NCI-H2196 (cell line): ENCODE measurements at regions not wholly inside any gene's neighbourhood (a gene's known extent, or its start where the extent isn't known, plus 50 kb on each side); places are given as distances from the start of the nearest gene placed in this dataset.

Experiments
- DNase-seq: peaks from one replicate; lab custom pipeline; 2025; ENCODE audit not compliant: unreplicated experiment; lab: John Stamatoyannopoulos, UW

DNA sequence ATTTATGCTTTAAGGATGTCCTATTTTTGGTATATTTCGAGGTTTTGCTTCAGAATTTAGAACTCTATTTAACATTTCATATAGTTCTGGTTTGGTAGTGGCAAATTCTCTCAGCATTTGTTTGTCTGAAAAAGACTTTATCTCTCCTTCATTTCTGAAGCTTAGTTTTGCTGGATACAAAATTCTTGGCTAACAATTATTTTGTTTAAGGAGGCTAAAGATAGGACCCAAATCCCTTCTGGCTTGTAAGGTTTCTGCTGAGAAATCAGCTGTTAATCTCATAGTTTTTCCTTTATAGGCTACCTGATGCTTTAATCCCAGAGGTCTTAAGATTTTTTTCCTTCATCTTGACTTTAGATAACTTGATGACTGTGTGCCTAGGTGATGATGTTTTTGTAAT, 162.7 kb upstream of the B3GAT2 start:
- no peak for DNase-seq

DNA sequence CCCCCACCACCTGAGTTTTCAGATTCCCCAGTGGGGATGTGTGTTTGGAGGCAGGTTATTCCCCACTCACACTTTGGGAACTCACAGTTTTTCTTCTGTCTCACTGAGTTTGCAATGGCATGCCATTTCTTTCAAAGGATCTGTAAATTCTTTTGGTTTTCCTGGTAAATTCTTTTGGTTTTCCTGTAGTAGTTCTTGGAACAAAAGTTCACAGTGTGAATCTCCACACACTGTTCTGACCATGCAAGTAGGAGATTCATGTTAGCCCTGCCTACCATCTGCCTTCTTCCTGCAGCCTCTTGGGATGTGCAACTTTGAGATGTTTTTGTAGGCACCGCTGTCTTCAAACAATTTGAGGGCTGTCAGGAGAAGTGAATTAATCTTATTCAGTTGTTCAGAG, 165.6 kb upstream of the OGFRL1 start:
- DNase-seq, result no peak

DNA sequence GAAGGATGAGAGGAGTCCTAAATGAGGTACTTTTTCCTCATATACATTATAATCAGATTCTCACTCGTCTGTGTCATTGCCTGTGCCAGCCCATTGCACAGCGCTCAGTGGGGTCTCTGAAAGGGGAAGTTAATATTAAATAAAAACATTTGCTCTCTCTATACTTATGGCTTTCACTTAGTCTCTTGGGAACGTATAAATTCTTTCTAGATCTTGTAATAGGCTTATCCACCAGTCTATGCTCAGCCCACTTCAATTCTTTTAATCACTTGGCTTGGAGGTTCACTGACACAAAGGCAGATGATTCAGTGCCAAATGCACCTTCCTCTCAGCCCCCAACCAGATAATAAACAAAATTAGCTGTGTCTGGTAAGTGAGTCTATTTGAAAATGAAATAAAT, 164.3 kb upstream of the OGFRL1 start:
- DNase-seq, result no peak

DNA sequence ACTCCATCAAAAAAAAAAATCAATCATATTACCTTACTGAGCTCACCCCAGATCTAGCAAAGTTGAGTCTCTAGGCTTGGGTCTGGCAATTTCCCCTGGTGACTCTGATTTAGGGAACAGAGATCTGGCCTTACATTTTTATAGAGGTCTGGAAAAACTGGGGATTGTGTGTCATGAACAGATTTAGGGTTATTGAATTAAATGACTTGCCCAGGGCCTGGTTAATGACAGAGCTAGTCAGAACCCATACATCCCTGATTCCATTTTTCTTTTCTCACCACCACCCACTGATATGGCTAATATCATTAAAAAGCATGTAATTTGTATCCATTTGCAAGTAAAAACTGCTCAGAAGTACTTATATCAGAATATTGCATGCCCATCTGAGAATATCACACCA, 163.4 kb upstream of the OGFRL1 start:
- DNase-seq, result no peak

DNA sequence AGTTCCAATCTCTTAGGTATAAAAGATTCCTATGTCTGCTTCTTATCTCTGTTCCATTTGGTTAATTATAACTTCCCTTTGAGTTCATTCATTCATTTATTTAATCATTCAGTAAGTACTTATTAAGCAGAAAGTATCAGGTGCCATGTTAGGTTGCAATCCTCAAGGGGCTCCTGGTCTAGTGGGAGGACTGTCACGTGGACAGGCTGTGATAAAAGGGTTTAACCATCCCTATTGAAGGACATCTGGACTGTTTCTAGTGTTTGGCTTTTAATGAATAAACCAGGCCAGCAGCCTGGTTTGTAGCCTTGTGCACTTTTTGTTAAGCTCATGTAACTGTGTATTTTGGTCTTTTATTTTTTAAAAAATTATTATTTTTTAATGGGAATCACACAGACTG, 162.1 kb upstream of the OGFRL1 start:
- no peak for DNase-seq

DNA sequence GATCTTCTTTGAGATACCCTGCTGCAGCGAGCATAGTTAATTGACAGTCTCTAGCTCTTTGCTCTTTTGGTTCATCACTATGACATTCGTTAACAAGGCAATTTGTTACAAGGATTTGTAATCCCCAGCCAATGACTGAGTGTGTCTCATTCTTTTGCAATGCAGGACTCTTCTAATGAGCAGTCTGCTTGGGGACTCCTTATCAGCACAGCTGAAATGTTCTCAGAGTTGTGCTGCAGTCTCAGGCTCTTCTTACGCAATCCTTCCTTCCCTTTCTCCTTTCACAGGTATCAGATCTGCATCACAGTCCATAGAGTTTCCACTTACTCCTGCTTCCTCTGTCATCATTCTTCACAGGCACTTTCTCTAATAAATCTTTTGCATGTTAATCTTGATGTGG, 161.2 kb upstream of the OGFRL1 start:
- DNase-seq, result no peak

DNA sequence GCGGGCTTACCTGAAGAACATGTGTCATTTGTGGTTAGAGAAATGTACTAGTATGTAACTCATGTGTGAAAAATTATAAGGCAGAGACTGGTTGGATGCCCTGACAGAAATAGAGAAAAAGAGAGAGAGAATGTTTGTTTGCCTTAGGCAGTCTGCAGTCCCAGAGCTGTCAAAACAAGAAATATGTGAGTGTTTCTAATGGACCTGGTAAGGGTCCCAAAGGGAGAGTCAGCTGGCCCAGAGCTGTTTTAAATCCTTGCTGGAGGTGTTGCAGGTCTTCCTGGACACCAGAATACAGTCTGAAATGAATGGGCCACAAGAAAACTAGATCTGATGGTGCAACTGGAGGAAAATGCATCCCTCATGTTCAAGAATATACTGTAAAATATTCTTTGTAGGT, 158.3 kb upstream of the OGFRL1 start:
- no peak for DNase-seq

DNA sequence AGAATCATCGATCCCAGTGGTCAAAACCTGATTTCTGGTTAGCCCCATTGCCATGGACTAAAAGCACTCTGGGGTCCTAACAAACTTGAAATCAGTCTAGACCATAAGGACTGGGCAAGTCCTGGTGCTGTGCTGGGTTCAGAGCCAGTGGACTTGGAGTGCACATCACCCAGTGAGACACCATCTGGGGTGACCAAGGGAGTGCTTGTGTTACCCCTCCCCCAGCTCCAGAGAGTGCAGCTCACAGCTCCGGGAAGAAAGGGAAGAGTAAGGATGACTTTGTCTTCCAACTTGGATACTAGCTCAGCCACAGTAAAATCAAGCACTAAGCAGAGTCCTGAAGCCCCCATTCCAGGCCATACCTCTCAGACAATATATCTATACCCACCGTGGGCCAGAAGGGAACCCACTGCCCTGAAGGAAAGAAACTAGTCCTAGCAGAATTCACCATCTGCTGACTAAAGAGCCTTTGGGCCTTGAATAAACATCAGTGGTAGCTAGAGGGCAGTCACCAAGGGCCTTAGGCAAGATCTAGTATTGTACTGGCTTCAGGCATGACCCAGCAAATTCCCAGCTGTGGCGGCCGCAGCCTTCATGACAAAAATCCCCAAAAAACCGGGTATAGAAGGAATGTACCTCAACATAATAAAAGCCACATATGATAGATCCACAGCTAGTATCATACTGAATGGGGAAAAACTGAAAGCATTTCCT, 153.5 kb upstream of the OGFRL1 start:
- DNase-seq, result no peak

DNA sequence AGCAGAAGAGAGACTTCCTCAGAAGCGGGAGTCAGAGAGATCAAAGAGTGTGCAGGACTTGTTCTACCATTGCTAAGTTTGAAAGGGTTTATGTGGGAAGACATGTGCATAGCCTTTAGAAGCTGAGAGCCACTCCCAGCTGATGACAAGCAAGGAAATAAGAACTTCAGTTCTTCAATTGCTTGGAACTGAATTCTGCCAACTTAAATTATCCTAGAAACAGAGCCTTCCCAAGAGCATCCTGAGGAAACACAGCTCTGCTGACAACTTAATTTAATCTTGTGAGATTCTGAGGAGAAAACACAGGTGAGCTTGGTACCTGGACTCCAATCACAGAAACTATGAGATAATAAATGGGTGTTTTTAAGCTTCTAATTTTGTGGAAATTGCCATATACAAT, 150.6 kb upstream of the OGFRL1 start:
- DNase-seq, result no peak

DNA sequence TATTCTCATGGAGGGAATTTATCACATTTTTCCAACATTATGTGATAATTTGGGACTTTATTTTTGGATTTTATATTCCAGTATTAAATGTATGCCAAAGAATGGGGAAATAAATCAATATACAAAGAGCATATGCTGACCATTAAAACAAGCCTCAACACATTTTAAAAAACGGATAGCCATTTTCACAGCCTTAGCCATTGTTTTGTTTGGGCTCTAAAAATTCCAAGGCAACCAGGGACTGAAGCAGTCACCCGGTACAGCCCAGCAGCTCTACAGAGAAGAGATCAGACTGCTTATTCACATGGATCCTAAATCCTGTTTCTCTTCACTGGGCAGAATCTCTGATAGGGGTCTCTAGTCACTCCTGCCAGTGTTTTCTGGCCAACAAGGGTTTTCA, 150.2 kb upstream of the OGFRL1 start:
- no peak for DNase-seq

DNA sequence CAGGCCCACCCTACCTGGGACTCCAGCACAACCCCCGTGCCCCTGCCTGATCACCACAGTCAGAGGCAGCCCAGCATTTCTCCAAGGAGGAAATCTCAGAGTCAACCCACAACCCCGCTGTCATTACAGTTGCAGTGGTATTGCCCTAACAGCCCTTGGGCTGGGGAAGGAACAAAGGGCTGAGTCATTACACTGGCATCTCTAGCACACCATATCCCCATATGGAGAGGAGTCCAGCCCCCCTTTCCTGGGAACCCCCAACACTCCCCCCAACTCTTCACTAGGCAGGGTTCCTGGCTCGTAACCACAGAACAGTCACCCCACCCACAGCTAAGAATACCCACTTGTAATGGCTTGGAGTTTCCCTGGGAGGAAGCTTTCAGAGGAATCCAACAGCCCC, 149.4 kb upstream of the OGFRL1 start:
- DNase-seq, result no peak

DNA sequence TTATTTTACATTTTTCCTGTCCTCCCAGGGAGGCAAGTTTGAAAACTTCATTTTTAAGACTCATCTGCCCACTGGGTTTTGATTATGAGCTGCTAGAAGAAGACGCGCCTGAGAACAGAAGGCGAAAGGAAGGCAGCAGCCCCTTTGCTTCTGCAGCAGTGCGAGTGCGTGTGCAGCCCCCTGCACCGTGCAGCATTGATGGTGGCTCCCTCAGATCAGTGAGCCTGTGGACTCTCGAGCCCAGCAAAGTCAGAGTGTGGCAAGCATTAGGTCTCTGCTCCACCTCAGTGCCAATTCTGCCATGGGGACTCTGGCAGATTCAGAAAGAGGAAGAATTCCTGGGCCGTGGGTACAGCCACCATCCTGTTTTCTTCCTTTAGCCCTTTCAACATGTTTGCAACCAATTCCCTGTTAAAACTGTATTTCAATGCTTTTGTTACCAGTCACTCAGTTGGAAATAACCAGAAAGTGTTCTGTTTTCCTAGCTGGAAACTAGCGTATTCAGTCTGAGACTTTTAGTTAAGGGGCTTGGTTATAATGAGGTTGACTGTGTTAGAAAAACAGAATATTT, 134.8 kb upstream of the OGFRL1 start:
- no peak for DNase-seq

DNA sequence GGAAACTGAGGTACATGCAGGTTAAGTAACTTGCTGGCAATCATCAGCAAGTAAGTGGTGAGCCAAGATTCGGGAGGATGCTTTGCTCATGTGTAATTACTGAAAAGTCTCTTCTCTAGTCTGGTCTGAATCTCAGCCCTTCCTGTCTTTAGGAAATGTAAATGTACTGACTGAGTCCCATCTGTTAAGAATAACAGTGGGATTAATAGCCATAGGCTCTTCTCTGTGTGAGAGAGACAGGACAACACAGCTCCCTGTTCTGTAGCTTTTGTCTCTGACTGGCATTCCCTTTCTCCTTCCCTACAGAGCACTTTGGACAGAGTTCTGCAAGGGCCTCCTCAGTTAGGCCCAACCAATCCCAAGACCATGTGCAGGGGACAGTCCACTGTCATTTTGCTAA, 131.3 kb upstream of the OGFRL1 start:
- DNase-seq, result no peak

DNA sequence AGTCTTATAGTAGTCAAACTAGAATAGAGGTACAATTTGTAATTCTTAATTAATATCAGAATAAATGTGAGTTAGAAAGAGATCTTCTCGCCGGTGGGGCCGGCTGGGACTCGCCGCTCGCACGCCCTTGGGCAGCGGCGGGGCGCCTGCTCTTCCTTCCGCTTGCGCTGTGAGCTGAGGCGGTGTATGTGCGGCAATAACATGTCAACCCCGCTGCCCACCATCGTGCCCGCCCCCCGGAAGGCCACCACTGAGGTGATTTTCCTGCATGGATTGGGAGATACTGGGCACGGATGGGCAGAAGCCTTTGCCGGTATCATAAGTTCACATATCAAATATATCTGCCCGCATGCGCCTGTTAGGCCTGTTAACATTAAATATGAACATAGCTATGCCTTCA, 123.7 kb upstream of the OGFRL1 start:
- no peak for DNase-seq

DNA sequence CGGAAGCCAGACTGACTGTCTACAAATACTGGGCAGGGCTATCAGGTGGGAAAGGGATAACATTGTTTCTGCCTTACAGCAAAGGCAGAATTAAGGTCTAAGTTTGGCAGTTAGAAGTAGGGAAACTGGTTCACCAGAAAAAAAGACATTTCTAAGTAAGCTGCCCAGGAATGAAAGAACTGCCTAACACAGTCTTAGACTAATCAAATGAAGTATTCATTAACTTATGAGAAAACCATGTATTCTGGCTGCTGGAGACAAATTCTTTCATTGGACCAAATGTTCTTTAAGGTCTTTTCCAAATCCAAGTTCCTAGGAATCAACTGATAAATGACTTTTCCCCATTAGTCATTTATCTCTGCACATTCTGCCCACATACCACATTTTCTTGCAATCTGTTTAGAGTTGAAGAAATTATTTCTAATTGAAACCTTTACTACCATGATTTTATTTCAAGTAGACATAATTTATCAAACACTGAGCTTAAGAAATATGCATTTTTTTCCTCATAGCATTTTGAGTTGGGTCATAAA, 120.3 kb upstream of the OGFRL1 start:
- DNase-seq, result no peak

DNA sequence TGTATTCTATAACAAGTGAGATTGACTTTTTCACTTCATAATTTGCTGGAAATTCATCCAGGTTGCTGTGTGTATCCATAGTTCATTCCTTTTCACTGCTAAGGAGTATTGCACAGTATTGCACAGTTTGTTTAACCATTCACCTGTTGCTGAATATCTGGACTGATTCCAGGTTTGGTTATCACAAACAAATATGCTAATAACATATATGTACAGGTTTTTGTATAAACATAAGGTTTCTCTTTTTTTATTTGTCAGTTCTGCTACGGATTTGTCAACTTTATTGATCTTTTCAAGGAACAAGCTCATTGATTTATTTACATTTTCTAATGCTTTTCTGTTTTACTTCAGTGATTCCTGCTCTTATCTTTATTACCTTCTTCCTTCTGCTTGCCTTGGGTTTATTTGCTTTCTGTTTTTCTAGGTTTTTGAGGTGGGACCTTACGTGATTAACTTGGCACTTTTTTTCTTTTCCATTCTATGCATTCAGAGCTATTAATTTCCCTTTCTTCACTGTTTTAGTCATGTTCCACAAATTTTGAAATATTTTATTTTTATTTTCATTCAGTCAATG, 117.0 kb upstream of the OGFRL1 start:
- DNase-seq, result no peak

DNA sequence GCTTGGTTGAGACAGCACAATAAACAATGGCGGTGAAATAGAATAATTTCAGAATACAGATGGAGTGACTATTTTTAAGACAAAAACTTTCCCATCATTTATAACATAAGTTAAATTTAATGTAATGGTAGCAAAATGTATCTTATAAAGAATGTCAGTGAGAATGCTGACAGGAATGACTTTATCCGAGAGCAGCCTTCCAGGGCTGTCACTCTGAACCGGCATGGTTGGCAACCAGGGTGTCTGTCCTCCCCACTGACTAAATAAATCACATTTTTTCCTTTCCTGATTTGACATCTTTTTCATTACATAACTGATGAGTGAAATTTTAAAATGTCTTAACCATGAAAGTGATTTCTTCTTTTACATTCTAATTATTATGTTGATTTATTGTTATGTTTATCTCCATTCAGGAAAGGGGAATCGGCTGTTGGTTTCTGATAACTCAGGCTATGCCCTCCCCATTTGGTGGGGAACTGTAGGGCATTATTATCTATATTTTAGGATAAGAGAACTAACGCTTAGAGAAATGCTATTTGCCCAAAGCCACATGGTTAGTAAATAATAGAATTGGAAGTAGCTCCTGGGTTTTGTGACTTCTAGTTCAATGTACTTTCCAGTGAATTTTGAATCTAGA, 109.2 kb upstream of the OGFRL1 start:
- no peak for DNase-seq

DNA sequence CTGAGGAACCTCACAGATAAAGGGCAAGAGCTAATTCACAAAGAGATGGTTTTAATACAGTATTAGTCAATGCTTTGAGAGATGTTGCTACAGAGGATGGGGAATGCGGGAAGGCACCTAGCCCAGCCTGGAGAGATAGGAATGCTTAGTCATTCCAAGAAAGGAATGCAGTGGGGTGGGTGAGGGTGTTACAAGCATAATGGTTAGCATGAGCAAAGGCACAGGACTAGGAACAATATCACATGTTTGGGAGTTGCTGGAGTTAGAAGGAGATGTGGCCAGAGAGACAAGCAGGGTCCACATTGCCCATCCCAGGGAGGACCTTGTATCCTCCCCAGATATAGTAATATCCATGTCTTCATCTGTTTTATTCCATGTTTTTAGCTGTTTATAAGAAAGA, 107.0 kb upstream of the OGFRL1 start:
- no peak for DNase-seq

DNA sequence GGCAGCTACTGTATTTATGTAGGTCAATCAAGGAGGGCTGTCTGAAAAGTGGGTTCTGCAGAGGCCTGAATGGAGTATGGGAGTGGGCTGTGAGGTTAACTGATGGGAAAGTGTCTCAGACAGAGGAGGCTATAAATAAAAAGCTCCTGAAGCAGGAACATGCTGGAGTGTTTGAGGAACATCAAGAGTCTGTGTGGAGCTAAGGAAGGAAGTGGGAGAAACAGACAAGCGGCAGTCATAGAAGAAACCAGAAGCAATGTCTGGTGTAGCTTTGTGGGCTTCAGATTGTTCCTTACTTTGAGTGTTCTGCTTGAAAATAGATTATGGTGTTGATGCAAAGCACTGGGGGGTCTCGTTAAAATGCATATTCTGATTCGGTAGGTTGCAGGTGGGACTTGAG, 101.5 kb upstream of the OGFRL1 start:
- no peak for DNase-seq

DNA sequence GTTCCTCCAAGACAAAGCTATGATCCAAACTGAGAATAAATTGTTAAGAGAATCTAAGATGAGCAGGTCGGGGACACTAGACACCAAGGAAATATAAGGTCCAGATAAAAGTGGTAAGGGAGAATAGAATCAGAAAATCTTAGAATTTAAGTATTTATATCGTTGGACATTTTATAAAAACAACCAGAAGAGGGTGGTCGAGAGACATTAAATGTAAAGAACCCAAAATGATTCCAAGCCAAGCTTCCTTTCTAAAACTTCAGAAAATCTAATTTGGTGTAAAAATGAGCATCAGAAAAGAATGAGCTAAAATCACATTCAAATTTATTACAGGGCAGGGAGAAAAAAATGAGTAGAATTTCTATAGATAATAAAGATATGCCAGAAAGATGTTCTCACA, 97.8 kb upstream of the OGFRL1 start:
- peak; percentile 3 for DNase-seq

DNA sequence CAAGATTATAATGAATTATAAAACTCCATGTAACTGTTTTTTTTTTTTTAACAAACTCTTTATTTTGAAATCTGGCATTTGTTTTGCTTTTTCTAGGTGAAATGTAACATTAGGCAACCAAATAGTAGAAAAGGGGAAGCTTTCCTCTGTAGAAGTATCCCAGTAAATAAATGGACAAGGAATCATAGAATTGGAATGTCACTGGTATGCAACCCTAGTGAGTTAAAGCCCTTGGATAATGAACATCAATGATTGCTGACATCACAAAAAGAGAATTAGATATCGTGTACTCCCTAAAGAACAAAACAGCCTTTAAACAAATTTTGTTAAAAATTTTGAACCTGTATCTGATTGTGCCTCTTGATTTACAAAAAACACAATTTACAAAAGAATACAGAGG, 93.9 kb upstream of the OGFRL1 start:
- DNase-seq, result no peak

DNA sequence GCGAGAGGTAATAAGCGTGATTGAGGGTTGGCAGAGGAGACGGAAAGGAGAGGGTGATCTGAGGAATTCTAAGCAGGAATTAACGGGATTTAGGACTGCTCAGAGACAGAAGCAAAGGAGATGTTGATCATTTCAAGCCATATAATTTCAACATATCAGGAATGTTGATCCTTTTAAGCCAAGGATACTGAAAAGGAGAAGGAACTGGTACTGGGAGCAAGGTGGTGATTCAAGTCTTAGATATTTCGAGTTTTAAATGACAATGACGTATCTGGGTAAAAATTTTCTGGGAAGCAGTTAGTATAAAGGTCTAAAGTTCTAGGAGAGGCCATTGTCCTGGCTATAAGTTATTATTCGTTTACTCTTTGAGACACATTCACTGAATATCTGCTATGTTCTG, 91.3 kb upstream of the OGFRL1 start:
- no peak for DNase-seq
